ENCODE measurements at regions not wholly inside any gene's neighbourhood (a gene's known extent, or its start where the extent isn't known, plus 50 kb on each side); places are given as distances from the start of the nearest gene placed in this dataset.

DNA sequence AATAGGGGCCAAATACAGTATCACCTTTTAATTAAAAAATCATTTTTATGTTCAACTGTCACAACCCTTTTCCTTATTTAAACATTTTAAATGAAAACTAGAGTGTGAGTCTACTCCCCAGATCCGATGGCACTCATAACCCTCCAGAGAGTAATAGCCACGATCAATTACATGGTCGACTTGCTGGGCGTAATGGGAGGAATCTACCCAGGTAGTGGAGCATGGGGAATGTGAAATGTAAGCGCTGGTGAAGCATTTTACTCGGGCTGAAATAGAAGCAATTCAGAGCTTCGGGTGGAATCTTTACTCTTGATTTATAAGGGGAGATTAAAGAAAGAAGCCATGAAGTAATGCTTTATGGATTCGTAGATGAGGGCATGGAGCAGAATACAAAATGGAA, 321.9 kb downstream of the ACTR3B start:
- H2AFZ ChIP-seq (ENCODE audit: low read length) = no peak overlapping the region
- no peaks in the 10 kb centered on the region for H3K4me1 ChIP-seq (ENCODE audit: low read length)
- H3K4me2 ChIP-seq (ENCODE audit: low read depth, low read length, poor library complexity, severe bottlenecking) = no peak overlapping the region
- H3K9me2 ChIP-seq (replicated peaks; ENCODE audit: insufficient read depth, low read length) = no peaks in the 10 kb centered on the region
- H3K36me3 ChIP-seq (ENCODE audit: insufficient read depth, low read length) = no peaks in the 10 kb centered on the region
- no peak for DNase-seq
- no peaks in the 10 kb centered on the region for H3K79me2 ChIP-seq (ENCODE audit: low read length)
- H3K27me3 ChIP-seq (ENCODE audit: low read length) = no peaks in the 10 kb centered on the region
- H3K9me3 ChIP-seq (ENCODE audit: low read length) = no peaks in the 10 kb centered on the region
- no peak overlapping the region for H3K27ac ChIP-seq (ENCODE audit: low read length)
- H4K20me1 ChIP-seq (ENCODE audit: insufficient read depth, low read depth, low read length) = no peaks in the 10 kb centered on the region
- no peak overlapping the region for H3K4me3 ChIP-seq (ENCODE audit: low read length)
- H3K9ac ChIP-seq (ENCODE audit: low read length) = no peak overlapping the region

DNA sequence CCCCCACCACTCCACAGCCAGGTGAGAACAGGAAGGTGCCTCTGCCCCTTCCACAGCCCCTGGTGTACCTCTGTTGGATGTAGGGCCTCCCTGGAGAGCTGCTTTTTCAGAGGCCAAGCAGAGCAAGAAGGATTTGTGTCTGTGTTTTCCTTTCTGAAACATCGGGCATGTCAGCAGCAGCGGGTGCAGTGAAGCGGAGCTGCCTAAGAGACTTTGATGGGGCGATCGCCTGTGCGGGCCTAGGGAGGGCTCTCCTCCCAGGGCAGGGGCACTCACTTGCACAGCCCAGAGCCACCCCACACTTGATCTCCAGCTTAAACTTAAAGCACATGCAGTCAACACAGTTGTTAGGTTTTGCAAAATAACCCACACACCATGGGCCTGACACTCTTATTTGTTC, 324.7 kb downstream of the ACTR3B start:
- Histone ChIP-seq H3K27me3 (ENCODE audit: low read length) (no peaks in the 10 kb centered on the region), H3K4me3 (ENCODE audit: low read length) (no peak overlapping the region), H3K79me2 (ENCODE audit: low read length) (no peaks in the 10 kb centered on the region), H3K9ac (ENCODE audit: low read length) (no peak overlapping the region), H3K4me1 (ENCODE audit: low read length) (no peaks in the 10 kb centered on the region), H3K36me3 (ENCODE audit: insufficient read depth, low read length) (no peaks in the 10 kb centered on the region), H2AFZ (ENCODE audit: low read length) (no peak overlapping the region), H3K4me2 (ENCODE audit: low read depth, low read length, poor library complexity, severe bottlenecking) (no peak overlapping the region), H4K20me1 (ENCODE audit: insufficient read depth, low read depth, low read length) (no peaks in the 10 kb centered on the region), H3K9me2 (replicated peaks; ENCODE audit: insufficient read depth, low read length) (no peaks in the 10 kb centered on the region), H3K27ac (ENCODE audit: low read length) (no peak overlapping the region), H3K9me3 (ENCODE audit: low read length) (no peaks in the 10 kb centered on the region)
- no peak for DNase-seq

GRCh38 chr7:153087498-153087897, 327.9 kb downstream of the ACTR3B start:
- Histone ChIP-seq H3K27me3 (ENCODE audit: low read length) (no peaks in the 10 kb centered on the region), H3K79me2 (ENCODE audit: low read length) (no peaks in the 10 kb centered on the region), H3K4me1 (ENCODE audit: low read length) (no peaks in the 10 kb centered on the region), H4K20me1 (ENCODE audit: insufficient read depth, low read depth, low read length) (no peaks in the 10 kb centered on the region), H3K9ac (ENCODE audit: low read length) (no peak overlapping the region), H3K4me2 (ENCODE audit: low read depth, low read length, poor library complexity, severe bottlenecking) (no peak overlapping the region), H3K4me3 (ENCODE audit: low read length) (no peak overlapping the region), H2AFZ (ENCODE audit: low read length) (no peak overlapping the region), H3K36me3 (ENCODE audit: insufficient read depth, low read length) (no peaks in the 10 kb centered on the region), H3K27ac (ENCODE audit: low read length) (no peak overlapping the region), H3K9me3 (ENCODE audit: low read length) (no peaks in the 10 kb centered on the region), H3K9me2 (replicated peaks; ENCODE audit: insufficient read depth, low read length) (no peaks in the 10 kb centered on the region)
- DNase-seq = no peak

- Histone ChIP-seq H3K27me3 (ENCODE audit: low read length) (no peaks in the 10 kb centered on the region), H3K9me3 (ENCODE audit: low read length) (no peaks in the 10 kb centered on the region), H3K27ac (ENCODE audit: low read length) (no peak overlapping the region), H3K4me3 (ENCODE audit: low read length) (no peak overlapping the region), H3K9me2 (replicated peaks; ENCODE audit: insufficient read depth, low read length) (no peaks in the 10 kb centered on the region), H4K20me1 (ENCODE audit: insufficient read depth, low read depth, low read length) (no peaks in the 10 kb centered on the region), H3K4me2 (ENCODE audit: low read depth, low read length, poor library complexity, severe bottlenecking) (no peak overlapping the region), H3K9ac (ENCODE audit: low read length) (no peak overlapping the region), H3K4me1 (ENCODE audit: low read length) (no peaks in the 10 kb centered on the region), H3K79me2 (ENCODE audit: low read length) (no peaks in the 10 kb centered on the region), H2AFZ (ENCODE audit: low read length) (no peak overlapping the region), H3K36me3 (ENCODE audit: insufficient read depth, low read length) (no peaks in the 10 kb centered on the region)
- no peak for DNase-seq
These were observed 329.0 kb downstream of the ACTR3B start for GRCh38 chr7:153088601-153089000.

DNA sequence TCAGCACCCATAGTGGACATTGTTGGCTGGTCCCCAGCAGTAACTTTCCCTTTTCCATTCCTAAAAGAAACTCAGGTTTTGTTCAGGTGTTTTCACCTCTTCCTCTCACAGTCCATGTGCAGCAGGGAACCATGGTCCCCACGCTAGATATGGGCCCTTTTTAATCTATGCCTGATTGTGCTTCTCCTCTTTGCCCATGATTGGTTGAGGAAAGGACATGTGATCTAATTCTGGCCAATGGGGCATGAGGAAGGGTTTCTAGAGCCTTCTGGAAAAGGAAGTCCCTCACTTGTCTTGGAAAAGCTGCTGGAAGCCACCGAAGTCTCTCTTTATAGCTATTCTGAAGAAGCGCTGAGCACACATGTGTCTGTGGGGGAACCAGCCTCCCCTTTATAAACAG, 330.7 kb downstream of the ACTR3B start:
- no peaks in the 10 kb centered on the region for H3K27me3 ChIP-seq (ENCODE audit: low read length)
- H3K4me2 ChIP-seq (ENCODE audit: low read depth, low read length, poor library complexity, severe bottlenecking) = no peak overlapping the region
- no peaks in the 10 kb centered on the region for H4K20me1 ChIP-seq (ENCODE audit: insufficient read depth, low read depth, low read length)
- no peaks in the 10 kb centered on the region for H3K36me3 ChIP-seq (ENCODE audit: insufficient read depth, low read length)
- no peak overlapping the region for H2AFZ ChIP-seq (ENCODE audit: low read length)
- H3K4me3 ChIP-seq (ENCODE audit: low read length) = no peak overlapping the region
- H3K9me2 ChIP-seq (replicated peaks; ENCODE audit: insufficient read depth, low read length) = no peaks in the 10 kb centered on the region
- no peaks in the 10 kb centered on the region for H3K79me2 ChIP-seq (ENCODE audit: low read length)
- H3K9ac ChIP-seq (ENCODE audit: low read length) = no peak overlapping the region
- DNase-seq = no peak
- no peaks in the 10 kb centered on the region for H3K9me3 ChIP-seq (ENCODE audit: low read length)
- H3K4me1 ChIP-seq (ENCODE audit: low read length) = no peaks in the 10 kb centered on the region
- H3K27ac ChIP-seq (ENCODE audit: low read length) = no peak overlapping the region

DNA sequence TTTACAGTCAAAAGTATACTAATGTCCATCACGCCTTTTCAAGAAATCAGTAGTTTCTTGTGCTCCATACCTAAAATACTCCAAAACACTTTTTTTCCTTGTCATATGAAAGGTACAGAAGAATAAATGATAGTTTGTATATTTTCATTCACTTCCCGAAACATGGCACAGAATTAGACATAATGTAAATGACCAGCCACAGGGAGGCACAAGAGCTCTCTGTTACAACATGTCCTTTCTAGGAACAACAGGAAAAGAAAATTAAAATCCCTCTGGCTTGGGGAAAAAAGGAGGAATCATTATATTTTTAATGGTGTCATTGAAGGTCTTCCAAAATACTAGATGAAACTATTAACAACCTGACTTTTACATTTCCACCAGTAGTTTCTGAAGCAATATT, 331.2 kb downstream of the ACTR3B start:
- no peak overlapping the region for H3K4me3 ChIP-seq (ENCODE audit: low read length)
- no peak overlapping the region for H3K9ac ChIP-seq (ENCODE audit: low read length)
- no peaks in the 10 kb centered on the region for H3K4me1 ChIP-seq (ENCODE audit: low read length)
- DNase-seq = no peak
- H3K27me3 ChIP-seq (ENCODE audit: low read length) = no peaks in the 10 kb centered on the region
- no peaks in the 10 kb centered on the region for H3K36me3 ChIP-seq (ENCODE audit: insufficient read depth, low read length)
- H3K27ac ChIP-seq (ENCODE audit: low read length) = no peak overlapping the region
- H2AFZ ChIP-seq (ENCODE audit: low read length) = no peak overlapping the region
- H3K79me2 ChIP-seq (ENCODE audit: low read length) = no peaks in the 10 kb centered on the region
- no peaks in the 10 kb centered on the region for H3K9me3 ChIP-seq (ENCODE audit: low read length)
- no peaks in the 10 kb centered on the region for H4K20me1 ChIP-seq (ENCODE audit: insufficient read depth, low read depth, low read length)
- no peaks in the 10 kb centered on the region for H3K9me2 ChIP-seq (replicated peaks; ENCODE audit: insufficient read depth, low read length)
- H3K4me2 ChIP-seq (ENCODE audit: low read depth, low read length, poor library complexity, severe bottlenecking) = no peak overlapping the region

DNA sequence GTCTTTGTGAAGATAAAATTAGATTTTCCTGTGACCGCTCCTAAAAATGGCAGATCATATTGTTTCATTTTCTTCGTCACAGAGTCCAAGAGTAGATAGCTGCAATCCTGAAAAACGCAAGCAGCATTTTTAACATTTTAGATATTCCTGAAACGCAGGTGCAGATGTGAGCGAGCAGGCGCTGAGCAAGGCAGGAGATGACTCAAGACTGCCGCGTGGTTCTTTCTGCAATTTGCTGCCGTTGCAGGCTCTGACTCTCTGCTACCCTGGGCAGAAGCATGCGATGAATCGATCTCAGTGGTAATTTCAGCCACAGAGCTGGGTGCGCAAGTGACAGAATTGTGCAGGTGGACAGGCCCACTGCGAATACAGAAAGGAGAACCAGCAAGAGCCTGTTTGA, 331.9 kb downstream of the ACTR3B start:
- Histone ChIP-seq H4K20me1 (ENCODE audit: insufficient read depth, low read depth, low read length) (no peaks in the 10 kb centered on the region), H2AFZ (ENCODE audit: low read length) (no peak overlapping the region), H3K27ac (ENCODE audit: low read length) (no peak overlapping the region), H3K9ac (ENCODE audit: low read length) (no peak overlapping the region), H3K36me3 (ENCODE audit: insufficient read depth, low read length) (no peaks in the 10 kb centered on the region), H3K4me3 (ENCODE audit: low read length) (no peak overlapping the region), H3K27me3 (ENCODE audit: low read length) (no peaks in the 10 kb centered on the region), H3K9me3 (ENCODE audit: low read length) (no peaks in the 10 kb centered on the region), H3K9me2 (replicated peaks; ENCODE audit: insufficient read depth, low read length) (no peaks in the 10 kb centered on the region), H3K79me2 (ENCODE audit: low read length) (no peaks in the 10 kb centered on the region), H3K4me2 (ENCODE audit: low read depth, low read length, poor library complexity, severe bottlenecking) (no peak overlapping the region), H3K4me1 (ENCODE audit: low read length) (no peaks in the 10 kb centered on the region)
- no peak for DNase-seq

DNA sequence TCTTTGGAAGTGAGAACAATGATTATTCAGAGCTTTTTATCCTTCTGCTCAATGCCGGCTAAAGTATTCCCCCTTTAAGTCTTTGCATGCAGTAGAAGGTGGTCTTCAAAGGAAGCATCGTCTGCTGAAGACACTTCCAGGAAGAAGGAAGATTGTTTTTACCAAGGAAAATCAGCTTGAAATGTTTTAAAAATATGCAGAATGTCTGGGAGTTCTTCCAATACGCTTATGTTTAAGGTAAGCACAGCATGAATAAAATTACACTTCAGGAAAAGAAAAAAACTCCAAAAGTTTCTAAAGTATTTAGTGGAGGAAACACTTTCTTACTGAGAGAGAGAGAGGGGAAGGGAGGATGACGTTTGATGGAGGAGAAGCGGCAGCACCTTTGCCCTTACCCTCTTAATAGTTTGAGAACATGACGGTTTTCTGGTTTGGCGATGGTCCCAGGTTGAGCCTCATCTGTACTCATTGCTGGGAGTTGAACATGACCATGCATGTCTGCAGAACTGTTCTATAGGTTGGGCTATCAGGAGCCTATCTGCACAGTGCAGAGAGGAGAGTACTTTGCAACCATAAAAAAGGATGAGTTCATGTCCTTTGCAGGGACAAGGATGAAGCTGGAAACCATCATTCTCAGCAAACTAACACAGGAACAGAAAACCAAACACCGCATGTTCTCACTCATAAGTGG, 338.1 kb downstream of the ACTR3B start:
- Histone ChIP-seq H3K4me1 (ENCODE audit: low read length) (no peaks in the 10 kb centered on the region), H3K79me2 (ENCODE audit: low read length) (no peaks in the 10 kb centered on the region), H3K27ac (ENCODE audit: low read length) (no peak overlapping the region), H3K4me3 (ENCODE audit: low read length) (no peak overlapping the region), H3K4me2 (ENCODE audit: low read depth, low read length, poor library complexity, severe bottlenecking) (no peak overlapping the region), H3K9ac (ENCODE audit: low read length) (no peak overlapping the region), H3K27me3 (ENCODE audit: low read length) (no peaks in the 10 kb centered on the region), H2AFZ (ENCODE audit: low read length) (no peak overlapping the region), H3K9me3 (ENCODE audit: low read length) (no peaks in the 10 kb centered on the region), H3K9me2 (replicated peaks; ENCODE audit: insufficient read depth, low read length) (no peaks in the 10 kb centered on the region), H4K20me1 (ENCODE audit: insufficient read depth, low read depth, low read length) (no peaks in the 10 kb centered on the region), H3K36me3 (ENCODE audit: insufficient read depth, low read length) (no peaks in the 10 kb centered on the region)
- DNase-seq = no peak

DNA sequence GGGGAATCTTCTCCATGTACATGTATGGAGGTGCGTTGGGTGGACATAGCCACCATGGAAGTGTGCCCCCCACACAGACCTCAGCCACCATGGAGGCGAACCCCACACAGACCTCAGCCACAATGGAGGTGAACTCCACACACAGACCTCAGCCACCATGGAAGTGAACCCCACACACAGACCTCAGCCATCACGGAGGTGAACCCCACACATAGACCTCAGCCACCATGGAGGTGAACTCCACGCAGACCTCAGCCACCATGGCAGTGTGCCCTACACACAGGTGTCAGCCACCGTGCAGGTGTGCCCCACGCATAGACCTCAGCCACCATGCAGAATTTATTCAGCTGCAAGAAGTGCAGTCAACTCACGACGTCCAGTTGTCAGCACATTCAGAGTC, 339.7 kb downstream of the ACTR3B start:
- no peak overlapping the region for H3K4me3 ChIP-seq (ENCODE audit: low read length)
- H3K36me3 ChIP-seq (ENCODE audit: insufficient read depth, low read length) = no peaks in the 10 kb centered on the region
- H3K79me2 ChIP-seq (ENCODE audit: low read length) = no peaks in the 10 kb centered on the region
- no peak overlapping the region for H3K27ac ChIP-seq (ENCODE audit: low read length)
- DNase-seq = no peak
- H3K4me2 ChIP-seq (ENCODE audit: low read depth, low read length, poor library complexity, severe bottlenecking) = no peak overlapping the region
- H3K27me3 ChIP-seq (ENCODE audit: low read length) = no peaks in the 10 kb centered on the region
- H3K9me2 ChIP-seq (replicated peaks; ENCODE audit: insufficient read depth, low read length) = no peaks in the 10 kb centered on the region
- no peak overlapping the region for H3K9ac ChIP-seq (ENCODE audit: low read length)
- H2AFZ ChIP-seq (ENCODE audit: low read length) = no peak overlapping the region
- H3K9me3 ChIP-seq (ENCODE audit: low read length) = no peaks in the 10 kb centered on the region
- H3K4me1 ChIP-seq (ENCODE audit: low read length) = no peaks in the 10 kb centered on the region
- no peaks in the 10 kb centered on the region for H4K20me1 ChIP-seq (ENCODE audit: insufficient read depth, low read depth, low read length)
